SU-DHL-6 (cell line): ENCODE measurements at regions not wholly inside any gene's neighbourhood (a gene's known extent, or its start where the extent isn't known, plus 50 kb on each side); places are given as distances from the start of the nearest gene placed in this dataset.
A peak's percentile ranks its signal among the peaks of the same experiment; 100 is the strongest.

Source experiments
- H2AFZ ChIP-seq: fragments of 200-600 bp; sonication (generic); 2 replicates; pipeline ENCODE4 v1.6.1; 2014; ENCODE audit warnings: low read depth, mild to moderate bottlenecking, moderate library complexity, mixed read lengths, antibody characterized with exemption, low read length; ENCODE audit not compliant: severe bottlenecking
- H3F3A ChIP-seq: fragments of 200-600 bp; shearing (Covaris generic); 2 replicates; pipeline ENCODE4 v1.6.0; 2016; ENCODE audit warnings: antibody characterized with exemption, mild to moderate bottlenecking; ENCODE audit not compliant: insufficient read depth
- H3K27ac ChIP-seq: fragments of 200-600 bp; sonication (generic); 2 replicates; pipeline ENCODE4 v1.5.1; 2016; ENCODE audit warnings: low read depth, mild to moderate bottlenecking, low read length, moderate library complexity, mixed read lengths
- H3K27me3 ChIP-seq: fragments of 200-600 bp; sonication (generic), shearing (Covaris generic); 2 replicates; pipeline ENCODE4 v1.6.0; 2014; ENCODE audit warnings: mild to moderate bottlenecking, low read length
- H3K36me3 ChIP-seq: fragments of 200-600 bp; sonication (generic); 2 replicates; pipeline ENCODE4 v1.6.1; 2014; ENCODE audit warnings: mild to moderate bottlenecking, low read length, mixed read lengths
- H3K4me2 ChIP-seq: fragments of 300-600, 200-600 bp; shearing (Covaris generic), sonication (generic); 2 replicates; pipeline ENCODE4 v1.6.0; 2014; ENCODE audit warnings: low read length, low read depth, mild to moderate bottlenecking; ENCODE audit not compliant: poor library complexity, severe bottlenecking
- H3K4me3 ChIP-seq: fragments of 200-600 bp; sonication (generic); 2 replicates; pipeline ENCODE4 v1.5.1; 2014; ENCODE audit warnings: antibody characterized with exemption, low read length, mild to moderate bottlenecking, mixed read lengths; ENCODE audit not compliant: insufficient read depth, poor library complexity, severe bottlenecking
- H3K79me2 ChIP-seq: fragments of 200-600 bp; sonication (generic); 2 replicates; pipeline ENCODE4 v1.6.1; 2014; ENCODE audit warnings: mild to moderate bottlenecking, low read length, moderate library complexity; ENCODE audit not compliant: insufficient read depth
- H3K9ac ChIP-seq: fragments of 200-600 bp; sonication (generic); 2 replicates; pipeline ENCODE4 v1.7.0; 2014; ENCODE audit warnings: mild to moderate bottlenecking, low read length
- H3K9me2 ChIP-seq: fragments of 200-600 bp; sonication (generic); replicated peaks from 2 replicates; pipeline ENCODE4 v1.6.1; 2014; ENCODE audit warnings: low read length; ENCODE audit not compliant: insufficient read depth
- H3K9me3 ChIP-seq: fragments of 200-600 bp; sonication (generic); 2 replicates; pipeline ENCODE4 v1.6.1; 2014; ENCODE audit warnings: low read length, mixed read lengths; ENCODE audit not compliant: insufficient read depth
- H4K20me1 ChIP-seq: fragments of 200-600 bp; sonication (generic); 2 replicates; pipeline ENCODE4 v1.6.1; 2014; ENCODE audit warnings: low read depth, mild to moderate bottlenecking, antibody characterized with exemption, low read length, moderate library complexity, mixed read lengths
- EZH2phosphoT487 ChIP-seq: fragments of 200-600 bp; sonication (generic), shearing (Covaris generic); conservative IDR thresholded peaks from 2 replicates; pipeline ENCODE4 v1.6.1; 2018; ENCODE audit warnings: mild to moderate bottlenecking, antibody characterized with exemption, low read length, moderate library complexity, mixed read lengths
- TF ChIP-seq, protein P1 (sequence below): fragments of 200-600 bp; sonication (generic); IDR thresholded peaks from one replicate; pipeline ENCODE4 v1.5.1; 2017; ENCODE audit warnings: antibody characterized with exemption, mild to moderate bottlenecking, low read length, moderate library complexity; ENCODE audit not compliant: insufficient read depth, poor library complexity, severe bottlenecking

GRCh38 chr13:103190841-103191240 lies 124.6 kb upstream of the SLC10A2 start:
- Histone ChIP-seq H3K36me3 (no peaks in the 10 kb centered on the region), H3K79me2 (no peaks in the 10 kb centered on the region), H3K9me3 (no peaks in the 10 kb centered on the region), H3K9me2 (no peaks in the 10 kb centered on the region), H3K4me3 (no peak overlapping the region), H3K27me3 (no peaks in the 10 kb centered on the region), H3K4me2 (no peak overlapping the region), H2AFZ (no peak overlapping the region), H4K20me1 (no peaks in the 10 kb centered on the region), H3K27ac (no peak overlapping the region), H3K9ac (no peak overlapping the region), H3F3A (no peaks in the 10 kb centered on the region)
- TF ChIP-seq, protein P1, sequence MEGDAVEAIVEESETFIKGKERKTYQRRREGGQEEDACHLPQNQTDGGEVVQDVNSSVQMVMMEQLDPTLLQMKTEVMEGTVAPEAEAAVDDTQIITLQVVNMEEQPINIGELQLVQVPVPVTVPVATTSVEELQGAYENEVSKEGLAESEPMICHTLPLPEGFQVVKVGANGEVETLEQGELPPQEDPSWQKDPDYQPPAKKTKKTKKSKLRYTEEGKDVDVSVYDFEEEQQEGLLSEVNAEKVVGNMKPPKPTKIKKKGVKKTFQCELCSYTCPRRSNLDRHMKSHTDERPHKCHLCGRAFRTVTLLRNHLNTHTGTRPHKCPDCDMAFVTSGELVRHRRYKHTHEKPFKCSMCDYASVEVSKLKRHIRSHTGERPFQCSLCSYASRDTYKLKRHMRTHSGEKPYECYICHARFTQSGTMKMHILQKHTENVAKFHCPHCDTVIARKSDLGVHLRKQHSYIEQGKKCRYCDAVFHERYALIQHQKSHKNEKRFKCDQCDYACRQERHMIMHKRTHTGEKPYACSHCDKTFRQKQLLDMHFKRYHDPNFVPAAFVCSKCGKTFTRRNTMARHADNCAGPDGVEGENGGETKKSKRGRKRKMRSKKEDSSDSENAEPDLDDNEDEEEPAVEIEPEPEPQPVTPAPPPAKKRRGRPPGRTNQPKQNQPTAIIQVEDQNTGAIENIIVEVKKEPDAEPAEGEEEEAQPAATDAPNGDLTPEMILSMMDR, result no peak
- TF ChIP-seq EZH2phosphoT487, result no peak

DNA sequence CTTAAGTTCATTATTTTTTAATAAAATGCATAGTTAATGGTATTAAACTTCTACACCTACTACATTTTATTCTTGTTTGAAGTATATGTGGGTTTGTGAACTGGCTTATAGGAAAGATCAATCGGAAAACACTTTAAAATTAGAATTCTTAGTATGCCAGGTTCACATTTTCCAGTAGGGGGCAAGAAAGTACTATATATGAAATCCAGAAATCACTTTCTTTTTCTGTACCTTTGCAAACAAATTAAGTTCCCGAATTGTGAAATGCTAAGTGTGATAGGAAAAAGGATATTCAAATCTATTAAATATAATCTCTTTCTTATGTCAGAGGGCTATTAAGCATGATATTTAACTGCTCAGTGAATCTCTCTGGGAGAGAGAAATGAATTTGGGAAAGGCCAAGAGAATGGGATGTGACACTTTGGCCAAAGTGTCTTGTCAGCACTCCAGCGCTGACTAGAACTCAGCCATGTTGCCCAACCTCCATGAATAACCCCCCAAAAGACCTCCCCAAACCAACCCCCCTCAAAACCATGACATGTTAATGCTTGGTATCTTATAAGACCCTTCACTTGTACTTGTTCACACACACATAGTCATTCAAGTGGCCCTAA lies 122.6 kb upstream of the SLC10A2 start:
- Histone ChIP-seq H3K9me2 (no peaks in the 10 kb centered on the region), H3K4me2 (no peak overlapping the region), H3K79me2 (no peaks in the 10 kb centered on the region), H3K4me3 (no peak overlapping the region), H3K27me3 (no peaks in the 10 kb centered on the region), H3K9me3 (no peaks in the 10 kb centered on the region), H4K20me1 (no peaks in the 10 kb centered on the region), H3F3A (no peaks in the 10 kb centered on the region), H3K9ac (no peak overlapping the region), H3K36me3 (no peaks in the 10 kb centered on the region), H2AFZ (peak overlapping the region; percentile 31), H3K27ac (no peak overlapping the region)
- no peak for TF ChIP-seq EZH2phosphoT487
- TF ChIP-seq, protein P1, result peak; percentile 55

- Histone ChIP-seq H3K27me3 (no peaks in the 10 kb centered on the region), H3K36me3 (no peaks in the 10 kb centered on the region), H3K4me2 (no peak overlapping the region), H3K9me2 (no peaks in the 10 kb centered on the region), H3K9ac (no peak overlapping the region), H3K9me3 (no peaks in the 10 kb centered on the region), H3F3A (no peaks in the 10 kb centered on the region), H3K79me2 (no peaks in the 10 kb centered on the region), H3K27ac (no peak overlapping the region), H2AFZ (no peak overlapping the region), H3K4me3 (no peak overlapping the region), H4K20me1 (no peaks in the 10 kb centered on the region)
- TF ChIP-seq, protein P1, result no peak
- no peak for TF ChIP-seq EZH2phosphoT487
These were observed 121.5 kb upstream of the SLC10A2 start for GRCh38 chr13:103187721-103188156.
